ENCODE measurements at regions not wholly inside any gene's neighbourhood (a gene's known extent, or its start where the extent isn't known, plus 50 kb on each side); places are given as distances from the start of the nearest gene placed in this dataset.
"Not testable (repeated sequence)": the region's sequence is repeated elsewhere in the genome, so short reads cannot be mapped to it uniquely, and the experiment has no call there.

- not testable (repeated sequence) for TF ChIP-seq CTCF (IDR thresholded peaks at IDR 0.05; ENCODE audit: control extremely low read depth in 1 of 3, insufficient read depth in 1 of 3, low read depth in 1 of 3, low read length in 3 of 3); ATF2 (IDR thresholded peaks at IDR 0.05; ENCODE audit: low read length); RAD21 (IDR thresholded peaks at IDR 0.05 in 1 of 2, conservative IDR thresholded peaks at IDR 0.05 in 1 of 2; ENCODE audit: low read depth in 2 of 2, low read length in 2 of 2); JUND (IDR thresholded peaks at IDR 0.05; ENCODE audit: low read length); RBBP5 (IDR thresholded peaks at IDR 0.05; ENCODE audit: borderline replicate concordance, low read depth, low read length); POLR2A (IDR thresholded peaks at IDR 0.05; ENCODE audit: control extremely low read depth in 1 of 2, low read depth in 2 of 2, low read length in 2 of 2); CEBPB (IDR thresholded peaks at IDR 0.05; ENCODE audit: low read depth, low read length); SIN3A (conservative IDR thresholded peaks at IDR 0.05 in 1 of 2, IDR thresholded peaks at IDR 0.05 in 1 of 2; ENCODE audit: low read depth in 1 of 2, low read length in 2 of 2); EZH2 (IDR thresholded peaks at IDR 0.05; ENCODE audit: low read depth, low read length, severe bottlenecking)
Observed at GRCh38 chr21:17998599-17998998, 179.4 kb upstream of the C21orf91 start.
